Prostate gland (tissue), 2 donors: ENCODE measurements at regions not wholly inside any gene's neighbourhood (a gene's known extent, or its start where the extent isn't known, plus 50 kb on each side); places are given as distances from the start of the nearest gene placed in this dataset.

Experiments
- POLR2A ChIP-seq: fragments of 450-650 bp; IDR thresholded peaks from one replicate; pipeline ENCODE4 v1.6.1; 2016; ENCODE audit warnings: antibody characterized with exemption, mild to moderate bottlenecking
- POLR2AphosphoS5 ChIP-seq: sonication (generic); formaldehyde crosslinking; IDR thresholded peaks from one replicate; pipeline ENCODE4 v1.6.1; 2017; ENCODE audit warnings: antibody characterized with exemption
- TF ChIP-seq, protein P1 (sequence below), 4 experiments: fragments of 200-600 bp in 2 of 4; fragments of 450-650 bp in 2 of 4; sonication (generic) in 2 of 4; IDR thresholded peaks; 1 replicate in 3 of 4; 2 replicates in 1 of 4; pipeline ENCODE4 v1.5.1; 2016 to 2019; ENCODE audit warnings: antibody characterized with exemption in 4 of 4, mild to moderate bottlenecking in 2 of 4, moderate library complexity in 2 of 4

DNA sequence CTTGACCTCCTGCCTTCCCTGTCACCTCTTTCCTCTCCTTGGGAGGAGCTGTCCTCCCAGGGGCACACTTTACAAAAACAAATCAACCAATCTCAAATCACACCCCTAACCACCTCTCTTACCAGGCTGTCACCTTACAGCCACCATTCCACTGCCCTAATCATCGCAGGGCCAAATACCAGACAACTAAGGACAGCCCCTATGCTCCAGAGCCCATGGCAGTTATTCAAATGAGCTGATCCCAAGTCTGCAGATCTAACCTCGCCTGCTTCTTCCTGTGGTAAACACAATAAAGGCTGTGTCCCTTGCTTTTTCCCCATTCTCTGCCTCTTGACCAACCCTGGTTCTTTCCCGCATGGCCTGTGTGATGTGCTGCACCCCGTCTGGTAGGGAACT, 154.2 kb upstream of the CNTNAP5 start:
- TF ChIP-seq POLR2AphosphoS5 (no peak), POLR2A (no peak)
- TF ChIP-seq, protein P1, sequence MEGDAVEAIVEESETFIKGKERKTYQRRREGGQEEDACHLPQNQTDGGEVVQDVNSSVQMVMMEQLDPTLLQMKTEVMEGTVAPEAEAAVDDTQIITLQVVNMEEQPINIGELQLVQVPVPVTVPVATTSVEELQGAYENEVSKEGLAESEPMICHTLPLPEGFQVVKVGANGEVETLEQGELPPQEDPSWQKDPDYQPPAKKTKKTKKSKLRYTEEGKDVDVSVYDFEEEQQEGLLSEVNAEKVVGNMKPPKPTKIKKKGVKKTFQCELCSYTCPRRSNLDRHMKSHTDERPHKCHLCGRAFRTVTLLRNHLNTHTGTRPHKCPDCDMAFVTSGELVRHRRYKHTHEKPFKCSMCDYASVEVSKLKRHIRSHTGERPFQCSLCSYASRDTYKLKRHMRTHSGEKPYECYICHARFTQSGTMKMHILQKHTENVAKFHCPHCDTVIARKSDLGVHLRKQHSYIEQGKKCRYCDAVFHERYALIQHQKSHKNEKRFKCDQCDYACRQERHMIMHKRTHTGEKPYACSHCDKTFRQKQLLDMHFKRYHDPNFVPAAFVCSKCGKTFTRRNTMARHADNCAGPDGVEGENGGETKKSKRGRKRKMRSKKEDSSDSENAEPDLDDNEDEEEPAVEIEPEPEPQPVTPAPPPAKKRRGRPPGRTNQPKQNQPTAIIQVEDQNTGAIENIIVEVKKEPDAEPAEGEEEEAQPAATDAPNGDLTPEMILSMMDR (IDR thresholded peaks at IDR 0.05) = no peak
